Amygdala (tissue), 56 donors: ENCODE measurements at regions not wholly inside any gene's neighbourhood (a gene's known extent, or its start where the extent isn't known, plus 50 kb on each side); places are given as distances from the start of the nearest gene placed in this dataset.
"Not testable (repeated sequence)": the region's sequence is repeated elsewhere in the genome, so short reads cannot be mapped to it uniquely, and the experiment has no call there.

Experiments
- DNase-seq, 56 donors: peaks; one replicate each; lab custom pipeline; 2025; lab: John Stamatoyannopoulos, UW

- DNase-seq = peak in 2 of 56 donors; percentile 3 to 10
Measured at GRCh38 chr1:189616893-189617292, 860.8 kb downstream of the BRINP3 start.

DNA sequence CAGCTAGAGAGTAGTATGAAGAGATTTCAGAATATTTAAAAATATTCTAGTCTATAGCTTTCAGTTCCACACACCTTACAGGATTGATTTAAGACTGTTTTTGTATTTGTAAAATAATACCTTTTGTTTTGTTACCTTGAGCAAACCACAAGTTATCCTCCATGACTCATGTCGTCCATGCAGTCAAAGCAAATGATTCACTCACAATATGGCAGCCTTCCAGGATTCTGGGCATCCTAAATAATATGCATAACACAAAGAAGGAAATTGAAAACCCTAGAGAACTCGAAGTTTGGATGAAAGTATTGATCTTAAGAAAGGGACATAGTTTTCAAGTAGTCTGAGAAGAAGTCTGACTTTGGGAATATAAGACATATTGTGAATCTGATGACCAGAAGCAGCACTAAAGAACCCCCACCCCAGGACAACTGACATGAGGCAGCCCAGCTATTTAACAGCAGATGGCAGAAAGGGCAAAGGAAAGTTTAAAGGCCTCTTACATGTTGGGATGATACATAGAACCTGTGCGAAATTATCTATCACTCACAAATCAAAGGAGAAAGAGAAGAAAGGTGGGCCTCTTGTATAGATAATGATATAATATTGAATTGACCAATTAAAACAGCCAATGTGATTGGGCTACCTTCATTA, 857.9 kb downstream of the BRINP3 start:
- no peak for DNase-seq

- DNase-seq = no peak
Measured at GRCh38 chr1:189620471-189620870, 857.2 kb downstream of the BRINP3 start.

DNA sequence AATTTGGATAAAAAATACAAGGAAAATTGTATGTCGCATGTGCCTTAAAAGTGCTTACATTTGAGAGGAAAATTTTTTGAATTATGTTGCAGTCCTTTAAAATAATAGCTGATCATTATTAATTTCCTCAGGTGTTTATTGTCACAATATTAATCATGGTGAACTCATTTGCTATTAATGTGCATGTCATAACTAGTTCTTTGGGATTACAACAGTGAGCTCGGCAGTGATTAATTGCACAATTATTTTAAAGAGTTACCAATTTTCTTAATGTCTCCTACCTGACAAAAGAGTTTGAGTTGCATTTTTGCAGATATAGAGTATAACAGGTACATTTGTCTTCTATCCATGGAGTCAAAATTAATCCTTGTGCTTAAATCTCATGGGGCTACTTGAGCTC, 854.3 kb downstream of the BRINP3 start:
- no peak for DNase-seq

GRCh38 chr1:189627427-189627826, 850.2 kb downstream of the BRINP3 start:
- DNase-seq = no peak

GRCh38 chr1:189628857-189629256, 848.8 kb downstream of the BRINP3 start:
- no peak for DNase-seq

DNA sequence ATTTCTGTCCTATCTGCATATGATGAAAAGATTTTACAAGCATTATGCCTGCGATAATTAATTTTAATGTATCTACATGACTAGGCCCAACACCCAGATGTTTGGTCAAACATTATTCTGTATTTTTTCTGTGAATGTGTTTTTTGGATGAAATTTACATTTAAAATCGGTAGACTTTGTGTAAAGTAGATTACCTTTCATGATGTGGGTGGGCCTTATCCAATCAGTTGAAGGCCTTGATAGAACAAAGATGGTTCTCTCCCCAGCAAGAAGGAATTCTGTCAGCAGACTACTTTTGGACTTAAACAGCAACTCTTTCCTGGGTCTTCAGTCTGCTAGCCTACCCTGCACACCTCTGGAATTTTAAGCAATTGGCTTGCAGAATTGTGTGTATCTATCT, 844.0 kb downstream of the BRINP3 start:
- DNase-seq = no peak

GRCh38 chr1:189637041-189637440, 840.6 kb downstream of the BRINP3 start:
- DNase-seq = no peak

GRCh38 chr1:189644156-189644555, 833.5 kb downstream of the BRINP3 start:
- not testable (repeated sequence) for DNase-seq

DNA sequence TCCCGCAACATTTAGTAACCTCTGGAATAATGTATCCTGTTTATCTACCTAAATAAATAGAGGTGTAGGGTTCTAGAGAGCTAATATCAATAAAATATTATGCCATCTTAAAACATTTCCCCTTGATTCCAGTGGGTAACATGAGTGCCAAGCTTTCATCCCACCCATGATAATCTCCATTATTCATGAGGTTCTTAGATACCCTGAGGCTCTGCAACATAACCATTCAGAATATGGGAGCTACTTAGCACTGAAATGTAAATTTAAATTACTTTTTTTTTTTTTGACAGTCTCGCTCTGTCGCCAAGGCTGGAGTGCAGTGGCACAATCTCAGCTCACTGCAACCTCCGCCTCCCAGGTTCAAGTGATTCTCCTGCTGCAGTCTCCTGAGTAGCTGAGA, 832.7 kb downstream of the BRINP3 start:
- DNase-seq = no peak

GRCh38 chr1:189646066-189646465, 831.6 kb downstream of the BRINP3 start:
- no peak for DNase-seq

GRCh38 chr1:189654906-189655305, 822.8 kb downstream of the BRINP3 start:
- DNase-seq = no peak

GRCh38 chr1:189656628-189657530, 820.8 kb downstream of the BRINP3 start:
- no peak for DNase-seq

GRCh38 chr1:189657715-189658114, 819.9 kb downstream of the BRINP3 start:
- no peak for DNase-seq

- peak in 1 of 56 donors; percentile 0 for DNase-seq
Measured at GRCh38 chr1:189658381-189658780, 819.3 kb downstream of the BRINP3 start.

- DNase-seq = no peak
Measured at GRCh38 chr1:189659731-189660130, 817.9 kb downstream of the BRINP3 start.

DNA sequence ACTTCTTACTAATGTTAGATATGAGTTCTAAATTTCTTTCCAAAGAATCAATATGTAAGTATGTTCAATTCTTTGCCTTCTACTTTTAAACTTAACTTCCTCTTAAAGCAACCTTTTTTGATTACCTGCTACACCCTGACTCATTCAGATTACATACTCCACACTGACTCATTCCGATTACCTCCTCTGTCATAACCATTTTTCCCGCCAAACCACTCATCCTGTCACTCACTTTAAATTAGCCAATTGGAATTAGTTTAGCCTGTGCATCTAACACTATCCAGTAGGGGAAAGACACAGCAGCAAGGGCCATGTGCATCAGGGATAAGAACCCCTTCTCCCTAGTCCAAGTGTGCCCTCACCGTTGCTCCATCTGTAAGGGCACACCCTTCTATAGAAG, 815.5 kb downstream of the BRINP3 start:
- DNase-seq = no peak

- no peak for DNase-seq
Measured at GRCh38 chr1:189669846-189670245, 807.8 kb downstream of the BRINP3 start.

GRCh38 chr1:189673217-189673616, 804.4 kb downstream of the BRINP3 start:
- DNase-seq = no peak

- no peak for DNase-seq
Measured at GRCh38 chr1:189675712-189676244, 801.9 kb downstream of the BRINP3 start.

DNA sequence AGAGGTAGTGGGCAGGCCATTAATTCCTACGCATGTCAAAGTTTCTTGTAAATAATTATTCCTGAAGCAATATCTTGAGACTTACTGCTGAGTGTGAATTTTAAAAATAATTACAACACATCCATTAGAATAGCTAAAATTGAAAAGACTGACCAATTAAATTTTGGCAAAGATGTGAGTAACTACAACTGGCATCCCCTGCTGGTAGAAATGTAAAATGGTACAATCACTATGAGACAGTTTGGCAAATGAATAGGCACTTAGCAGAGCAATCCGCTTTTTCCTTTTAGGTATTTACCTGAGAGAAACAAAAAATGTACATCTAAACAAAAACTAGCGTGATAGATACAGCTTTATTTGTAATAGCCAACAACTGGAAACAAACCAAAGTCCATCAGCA, 798.9 kb downstream of the BRINP3 start:
- no peak for DNase-seq
